ENCODE measurements at regions not wholly inside any gene's neighbourhood (a gene's known extent, or its start where the extent isn't known, plus 50 kb on each side); places are given as distances from the start of the nearest gene placed in this dataset.

- TF ChIP-seq CTCF (IDR thresholded peaks at IDR 0.05; ENCODE audit: insufficient read depth, low read length, poor library complexity, severe bottlenecking) = no peak
- H3K27me3 ChIP-seq (ENCODE audit: control insufficient read depth, insufficient read depth, low read length) = no peaks in the 10 kb centered on the region
- H3K4me3 ChIP-seq (ENCODE audit: low read depth, low read length) = no peak overlapping the region
Observed at GRCh38 chr1:88291611-88292354, 392.3 kb upstream of the PKN2 start.

DNA sequence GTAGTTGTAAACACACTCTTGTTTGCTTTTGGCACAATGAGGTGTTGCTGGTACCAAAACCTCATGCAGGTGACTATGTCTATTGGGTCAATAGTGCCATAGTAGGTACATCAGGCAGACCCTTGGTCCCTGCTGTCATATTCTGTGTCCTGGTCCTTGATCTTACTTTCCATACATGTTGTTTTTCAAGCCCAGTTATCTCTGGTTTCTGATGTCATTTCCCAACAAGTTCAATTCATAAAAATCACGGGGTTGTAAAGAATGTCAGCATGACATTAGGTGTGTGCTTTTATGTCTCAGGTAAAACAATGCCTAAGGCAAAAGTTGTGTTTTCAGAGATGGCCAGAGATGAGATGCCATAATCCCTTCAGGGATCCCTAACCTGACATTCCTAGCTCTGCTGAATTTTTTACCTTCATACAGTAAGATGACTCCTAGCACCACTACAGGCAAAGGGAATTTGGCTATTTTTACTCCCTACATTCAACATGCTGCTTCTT lies 390.3 kb upstream of the PKN2 start:
- no peak for DNase-seq (ENCODE audit: low read depth)
- no peak for TF ChIP-seq CTCF (IDR thresholded peaks at IDR 0.05; ENCODE audit: insufficient read depth, low read length, poor library complexity, severe bottlenecking)
- Histone ChIP-seq H3K36me3 (ENCODE audit: control insufficient read depth, insufficient read depth, low read length) (no peaks in the 10 kb centered on the region), H3K4me3 (ENCODE audit: low read depth, low read length) (no peak overlapping the region), H3K27me3 (ENCODE audit: control insufficient read depth, insufficient read depth, low read length) (no peaks in the 10 kb centered on the region)

More at GRCh38 chr1:88291611-88292354, 392.3 kb upstream of the PKN2 start:
- H3K36me3 ChIP-seq (ENCODE audit: control insufficient read depth, insufficient read depth, low read length) = no peaks in the 10 kb centered on the region
- DNase-seq (ENCODE audit: low read depth) = no peak

- Histone ChIP-seq H3K4me3 (ENCODE audit: low read depth, low read length) (no peak overlapping the region), H3K27me3 (ENCODE audit: control insufficient read depth, insufficient read depth, low read length) (no peaks in the 10 kb centered on the region), H3K36me3 (ENCODE audit: control insufficient read depth, insufficient read depth, low read length) (no peaks in the 10 kb centered on the region)
- TF ChIP-seq CTCF (IDR thresholded peaks at IDR 0.05; ENCODE audit: insufficient read depth, low read length, poor library complexity, severe bottlenecking) = no peak
- no peak for DNase-seq (ENCODE audit: low read depth)
Observed at GRCh38 chr1:88296227-88296626, 387.8 kb upstream of the PKN2 start.

- Histone ChIP-seq H3K36me3 (ENCODE audit: control insufficient read depth, insufficient read depth, low read length) (no peaks in the 10 kb centered on the region), H3K4me3 (ENCODE audit: low read depth, low read length) (no peak overlapping the region), H3K27me3 (ENCODE audit: control insufficient read depth, insufficient read depth, low read length) (no peaks in the 10 kb centered on the region)
- no peak for DNase-seq (ENCODE audit: low read depth)
- no peak for TF ChIP-seq CTCF (IDR thresholded peaks at IDR 0.05; ENCODE audit: insufficient read depth, low read length, poor library complexity, severe bottlenecking)
Observed at GRCh38 chr1:88296642-88297041, 387.4 kb upstream of the PKN2 start.

GRCh38 chr1:88298506-88298905 lies 385.6 kb upstream of the PKN2 start:
- TF ChIP-seq CTCF (IDR thresholded peaks at IDR 0.05; ENCODE audit: insufficient read depth, low read length, poor library complexity, severe bottlenecking) = no peak
- no peak for DNase-seq (ENCODE audit: low read depth)
- H3K36me3 ChIP-seq (ENCODE audit: control insufficient read depth, insufficient read depth, low read length) = no peaks in the 10 kb centered on the region
- H3K27me3 ChIP-seq (ENCODE audit: control insufficient read depth, insufficient read depth, low read length) = no peaks in the 10 kb centered on the region
- no peak overlapping the region for H3K4me3 ChIP-seq (ENCODE audit: low read depth, low read length)
